ENCODE measurements at regions not wholly inside any gene's neighbourhood (a gene's known extent, or its start where the extent isn't known, plus 50 kb on each side); places are given as distances from the start of the nearest gene placed in this dataset.

DNA sequence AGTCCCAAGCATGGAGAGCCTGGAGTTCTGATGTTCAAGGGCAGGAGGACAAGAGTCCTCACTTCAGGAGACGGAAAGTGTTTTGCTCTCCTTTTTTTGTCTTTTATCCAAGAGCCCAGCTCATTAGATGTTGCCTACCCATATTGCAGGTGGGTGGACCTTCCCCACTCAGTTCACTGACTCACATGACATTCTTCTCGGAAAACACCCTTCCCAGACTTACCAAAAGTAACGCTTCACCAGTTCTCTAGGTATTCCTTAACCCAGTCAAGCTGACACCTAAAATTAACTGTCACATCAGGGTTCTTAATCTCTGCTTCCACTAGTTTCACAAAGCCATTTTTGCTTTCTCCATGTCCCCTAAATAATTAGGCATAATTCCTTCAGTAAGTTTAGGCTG is 2215.4 kb upstream of the PCDH20 start:
- TF ChIP-seq CTCF (IDR thresholded peaks at IDR 0.05) (no peak), EP300 (IDR thresholded peaks at IDR 0.05) (no peak)

Data from ovary (tissue), 3 donors.